Iris pigment epithelial cell (primary cell): ENCODE measurements at regions not wholly inside any gene's neighbourhood (a gene's known extent, or its start where the extent isn't known, plus 50 kb on each side); places are given as distances from the start of the nearest gene placed in this dataset.

ENCODE experiments used
- DNase-seq: peaks from one replicate; pipeline ENCODE4 v3.0.0-alpha.2; 2011; ENCODE audit warnings: low read depth

GRCh38 chr7:84675633-84676034, 481.0 kb upstream of the SEMA3A start:
- DNase-seq = no peak

GRCh38 chr7:84674236-84674913, 479.8 kb upstream of the SEMA3A start:
- no peak for DNase-seq

GRCh38 chr7:84669177-84669732, 474.7 kb upstream of the SEMA3A start:
- no peak for DNase-seq

GRCh38 chr7:84668116-84668515, 473.5 kb upstream of the SEMA3A start:
- no peak for DNase-seq

GRCh38 chr7:84666651-84667050, 472.1 kb upstream of the SEMA3A start:
- no peak for DNase-seq

- no peak for DNase-seq
Observed at GRCh38 chr7:84665339-84665738, 470.8 kb upstream of the SEMA3A start.

- no peak for DNase-seq
Observed at GRCh38 chr7:84664626-84665025, 470.0 kb upstream of the SEMA3A start.

- DNase-seq = peak; percentile 22
Observed at GRCh38 chr7:84663224-84663623, 468.6 kb upstream of the SEMA3A start.

GRCh38 chr7:84658286-84658685, 463.7 kb upstream of the SEMA3A start:
- no peak for DNase-seq

- DNase-seq = no peak
Observed at GRCh38 chr7:84654273-84654672, 459.7 kb upstream of the SEMA3A start.

GRCh38 chr7:84651876-84652275, 457.3 kb upstream of the SEMA3A start:
- DNase-seq = no peak

- peak; percentile 77 for DNase-seq
Observed at GRCh38 chr7:84647797-84648757, 453.5 kb upstream of the SEMA3A start.

GRCh38 chr7:84642611-84643010, 448.0 kb upstream of the SEMA3A start:
- no peak for DNase-seq

- DNase-seq = no peak
Observed at GRCh38 chr7:84640637-84641036, 446.0 kb upstream of the SEMA3A start.

GRCh38 chr7:84638339-84638697, 443.7 kb upstream of the SEMA3A start:
- DNase-seq = no peak

GRCh38 chr7:84637568-84638338, 443.2 kb upstream of the SEMA3A start:
- peak; percentile 95 for DNase-seq

- no peak for DNase-seq
Observed at GRCh38 chr7:84631913-84632312, 437.3 kb upstream of the SEMA3A start.

- peak; percentile 24 for DNase-seq
Observed at GRCh38 chr7:84629640-84630318, 435.2 kb upstream of the SEMA3A start.

GRCh38 chr7:84629216-84629615, 434.6 kb upstream of the SEMA3A start:
- DNase-seq = no peak

GRCh38 chr7:84627250-84627649, 432.7 kb upstream of the SEMA3A start:
- no peak for DNase-seq

- DNase-seq = no peak
Observed at GRCh38 chr7:84624927-84625326, 430.3 kb upstream of the SEMA3A start.

GRCh38 chr7:84624527-84624926, 429.9 kb upstream of the SEMA3A start:
- no peak for DNase-seq
